ENCODE measurements at regions not wholly inside any gene's neighbourhood (a gene's known extent, or its start where the extent isn't known, plus 50 kb on each side); places are given as distances from the start of the nearest gene placed in this dataset.

DNA sequence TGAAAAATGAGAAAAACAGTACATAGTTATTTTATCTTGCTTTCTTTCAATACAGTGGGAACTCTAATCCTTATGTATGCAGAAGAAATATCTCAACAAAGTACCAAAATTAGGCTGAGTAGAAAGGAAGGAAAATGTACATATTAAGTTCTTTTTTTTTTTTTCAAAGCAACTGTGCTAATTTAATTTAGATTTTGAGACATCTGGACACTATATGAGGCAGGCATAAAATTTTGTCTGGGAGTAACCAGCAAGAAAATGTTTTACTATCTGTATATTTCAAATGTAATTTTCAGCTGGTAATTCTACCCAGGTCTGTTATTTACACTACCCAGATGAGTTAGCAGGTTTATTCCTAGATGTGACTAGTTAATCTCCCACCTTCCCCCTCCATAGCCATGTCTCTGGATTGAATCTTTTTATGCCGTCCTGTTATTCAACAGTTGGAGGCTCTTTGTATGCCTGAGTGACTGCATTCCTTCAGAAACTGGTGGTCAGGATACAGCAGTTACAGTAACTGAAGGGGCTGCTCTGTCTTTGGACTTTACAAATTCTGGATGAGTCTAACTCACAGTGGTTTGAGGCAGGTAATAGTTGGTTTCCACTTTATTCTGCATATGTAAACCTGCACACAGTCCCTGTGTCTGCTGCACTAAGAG is 633.6 kb downstream of the PCDH18 start:
- WGBS, 2 donors: 59 to 78% methylated on average over 1 of the region's 1 CpG
- H3K36me3 ChIP-seq: no peaks in the 10 kb centered on the region
- TF ChIP-seq CTCF (IDR thresholded peaks at IDR 0.05) (no peak), POLR2A (IDR thresholded peaks at IDR 0.05) (no peak), POLR2AphosphoS5 (IDR thresholded peaks at IDR 0.05) (no peak), EP300 (IDR thresholded peaks at IDR 0.05) (no peak)
- no peak overlapping the region for H3K27ac ChIP-seq
- no peak overlapping the region for H3K4me3 ChIP-seq
- no peak for DNase-seq
- no peaks in the 10 kb centered on the region for H3K4me1 ChIP-seq
- ATAC-seq (ENCODE audit: low FRiP score in 2 of 2): no peak
- H3K9me3 ChIP-seq: no peaks in the 10 kb centered on the region
- H3K27me3 ChIP-seq: no peaks in the 10 kb centered on the region

- Histone ChIP-seq H3K4me3 (no peak overlapping the region), H3K9me3 (no peaks in the 10 kb centered on the region), H3K36me3 (no peaks in the 10 kb centered on the region), H3K27ac (no peak overlapping the region), H3K4me1 (no peaks in the 10 kb centered on the region), H3K27me3 (no peaks in the 10 kb centered on the region)
- WGBS, 2 donors: 40 to 50% methylated on average over 1 of the region's 1 CpG
- no peak for TF ChIP-seq EP300 (IDR thresholded peaks at IDR 0.05)
- no peak for TF ChIP-seq CTCF (IDR thresholded peaks at IDR 0.05)
- TF ChIP-seq POLR2AphosphoS5 (IDR thresholded peaks at IDR 0.05): no peak
- TF ChIP-seq POLR2A (IDR thresholded peaks at IDR 0.05): no peak
- no peak for DNase-seq
- no peak for ATAC-seq (ENCODE audit: low FRiP score in 2 of 2)
These were observed 638.7 kb downstream of the PCDH18 start for GRCh38 chr4:136893573-136893972.

GRCh38 chr4:136881666-136882065 is 650.6 kb downstream of the PCDH18 start:
- TF ChIP-seq POLR2AphosphoS5 (IDR thresholded peaks at IDR 0.05) (no peak), POLR2A (IDR thresholded peaks at IDR 0.05) (no peak)
- Histone ChIP-seq H3K27me3 (no peaks in the 10 kb centered on the region), H3K9me3 (no peaks in the 10 kb centered on the region), H3K4me1 (no peaks in the 10 kb centered on the region), H3K27ac (no peak overlapping the region), H3K36me3 (no peaks in the 10 kb centered on the region), H3K4me3 (no peak overlapping the region)
- WGBS, 2 donors: 61 to 78% methylated on average over 2 of the region's 2 CpGs
- DNase-seq: no peak
- no peak for ATAC-seq (ENCODE audit: low FRiP score in 2 of 2)

- TF ChIP-seq CTCF (IDR thresholded peaks at IDR 0.05) (no peak), POLR2A (IDR thresholded peaks at IDR 0.05) (no peak), EP300 (IDR thresholded peaks at IDR 0.05) (no peak), POLR2AphosphoS5 (IDR thresholded peaks at IDR 0.05) (no peak)
- Histone ChIP-seq H3K36me3 (no peaks in the 10 kb centered on the region), H3K9me3 (no peaks in the 10 kb centered on the region), H3K4me1 (no peaks in the 10 kb centered on the region), H3K4me3 (no peak overlapping the region), H3K27me3 (no peaks in the 10 kb centered on the region), H3K27ac (no peak overlapping the region)
- ATAC-seq (ENCODE audit: low FRiP score in 2 of 2): no peak
- WGBS, 2 donors: 50 to 62% methylated on average over 1 of the region's 1 CpG
- DNase-seq: no peak
These were observed 658.7 kb downstream of the PCDH18 start for GRCh38 chr4:136873555-136873954.

DNA sequence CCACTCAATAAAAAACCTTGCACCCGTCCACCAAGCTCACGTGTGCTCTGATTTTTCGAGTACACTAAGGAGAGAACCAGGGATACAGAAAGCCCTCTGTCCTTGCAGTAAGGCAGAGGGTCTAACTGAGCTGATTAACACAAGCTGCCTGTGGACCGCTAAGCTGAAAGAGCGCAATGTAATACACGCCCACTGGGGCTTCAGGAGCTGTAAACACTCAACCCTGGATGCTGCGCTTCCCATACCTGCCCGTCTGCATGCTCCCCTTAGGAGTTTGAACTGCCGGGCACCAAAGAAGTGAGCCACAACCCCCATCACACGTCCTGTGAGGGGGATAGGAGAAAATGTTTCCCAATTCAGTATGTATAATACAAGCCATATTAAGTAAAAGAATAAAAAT is 664.8 kb downstream of the PCDH18 start:
- Histone ChIP-seq H3K9me3 (no peaks in the 10 kb centered on the region), H3K36me3 (no peaks in the 10 kb centered on the region), H3K27ac (no peak overlapping the region), H3K27me3 (no peaks in the 10 kb centered on the region), H3K4me1 (no peaks in the 10 kb centered on the region), H3K4me3 (no peak overlapping the region)
- WGBS, 2 donors: 91 to 92% methylated on average over 10 of the region's 10 CpGs
- DNase-seq: no peak
- TF ChIP-seq CTCF (IDR thresholded peaks at IDR 0.05) (no peak), POLR2A (IDR thresholded peaks at IDR 0.05) (no peak), POLR2AphosphoS5 (IDR thresholded peaks at IDR 0.05) (no peak), EP300 (IDR thresholded peaks at IDR 0.05) (no peak)
- no peak for ATAC-seq (ENCODE audit: low FRiP score in 2 of 2)
